D721Med (cell line): ENCODE measurements at regions not wholly inside any gene's neighbourhood (a gene's known extent, or its start where the extent isn't known, plus 50 kb on each side); places are given as distances from the start of the nearest gene placed in this dataset.

Source experiments
- DNase-seq: peaks from one replicate; pipeline ENCODE4 v3.0.0; 2011; ENCODE audit warnings: low spot score; ENCODE audit not compliant: insufficient read length
- FAIRE-seq: peaks from 2 replicates; lab custom pipeline; 2011; peaks lifted over from hg19 to GRCh38; lab: Jason Lieb, UNC
- TF ChIP-seq, protein P1 (sequence below): IDR thresholded peaks from 2 replicates; pipeline ENCODE4 v1.5.1; 2012; ENCODE audit warnings: mild to moderate bottlenecking, control low read depth; ENCODE audit not compliant: insufficient read depth; ENCODE audit errors: missing control alignments

- DNase-seq (no peak), FAIRE-seq (no peak)
- TF ChIP-seq, protein P1, sequence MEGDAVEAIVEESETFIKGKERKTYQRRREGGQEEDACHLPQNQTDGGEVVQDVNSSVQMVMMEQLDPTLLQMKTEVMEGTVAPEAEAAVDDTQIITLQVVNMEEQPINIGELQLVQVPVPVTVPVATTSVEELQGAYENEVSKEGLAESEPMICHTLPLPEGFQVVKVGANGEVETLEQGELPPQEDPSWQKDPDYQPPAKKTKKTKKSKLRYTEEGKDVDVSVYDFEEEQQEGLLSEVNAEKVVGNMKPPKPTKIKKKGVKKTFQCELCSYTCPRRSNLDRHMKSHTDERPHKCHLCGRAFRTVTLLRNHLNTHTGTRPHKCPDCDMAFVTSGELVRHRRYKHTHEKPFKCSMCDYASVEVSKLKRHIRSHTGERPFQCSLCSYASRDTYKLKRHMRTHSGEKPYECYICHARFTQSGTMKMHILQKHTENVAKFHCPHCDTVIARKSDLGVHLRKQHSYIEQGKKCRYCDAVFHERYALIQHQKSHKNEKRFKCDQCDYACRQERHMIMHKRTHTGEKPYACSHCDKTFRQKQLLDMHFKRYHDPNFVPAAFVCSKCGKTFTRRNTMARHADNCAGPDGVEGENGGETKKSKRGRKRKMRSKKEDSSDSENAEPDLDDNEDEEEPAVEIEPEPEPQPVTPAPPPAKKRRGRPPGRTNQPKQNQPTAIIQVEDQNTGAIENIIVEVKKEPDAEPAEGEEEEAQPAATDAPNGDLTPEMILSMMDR, result no peak
Observed at GRCh38 chr7:155229548-155230168, 68.0 kb upstream of the INSIG1 start.

DNA sequence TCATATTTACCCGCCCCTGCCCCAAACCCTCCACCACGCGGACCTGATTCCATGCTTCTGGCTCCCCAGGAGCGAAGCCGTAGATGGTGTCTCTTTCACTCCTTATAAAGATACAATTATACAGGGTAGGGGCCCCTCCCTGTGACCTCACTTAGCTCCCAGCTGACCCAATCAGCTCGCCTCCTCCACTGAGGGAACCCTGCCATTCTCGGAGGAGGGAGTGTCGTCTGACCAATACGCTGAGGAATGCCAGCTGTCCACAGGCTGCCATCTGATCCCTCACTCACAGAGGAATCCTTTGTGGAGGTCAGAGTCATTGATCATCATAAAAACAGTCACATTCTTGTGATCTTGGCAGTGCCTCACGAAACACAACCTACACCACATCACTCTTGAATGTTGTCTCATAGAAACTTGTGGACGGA, 67.5 kb upstream of the INSIG1 start:
- no peak for FAIRE-seq
- no peak for DNase-seq
- TF ChIP-seq, protein P1, result no peak

DNA sequence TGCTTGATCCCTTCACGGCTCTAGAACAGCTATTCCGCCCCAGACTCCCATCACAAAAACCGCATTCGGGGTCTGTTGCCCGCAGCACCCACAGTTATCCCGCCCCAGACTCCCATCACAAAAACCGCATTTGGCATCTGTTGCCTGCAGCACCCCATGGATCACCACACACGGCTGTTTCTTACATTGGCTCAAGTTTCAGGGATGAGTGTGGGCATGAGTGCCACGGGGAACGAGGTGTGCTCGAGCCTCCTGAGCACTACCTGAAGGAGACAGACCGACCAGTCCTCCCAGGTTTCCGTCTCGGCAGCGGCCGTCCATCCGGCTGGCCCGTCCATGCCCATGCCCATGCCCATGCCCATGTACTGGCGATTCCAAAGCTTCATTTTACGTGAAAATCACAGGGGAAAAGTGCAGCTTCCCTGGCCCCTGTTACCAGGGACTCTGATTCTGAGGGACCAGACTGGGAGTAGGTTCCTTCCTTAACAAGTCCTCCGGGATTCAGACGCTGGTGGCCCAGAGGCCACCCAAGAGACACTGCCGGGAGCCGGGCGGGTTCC, 66.4 kb upstream of the INSIG1 start:
- DNase-seq (no peak), FAIRE-seq (no peak)
- TF ChIP-seq, protein P1, result no peak

- DNase-seq, result no peak
- TF ChIP-seq, protein P1, result no peak
- FAIRE-seq, result no peak
Observed at GRCh38 chr7:155231941-155232340, 65.7 kb upstream of the INSIG1 start.

DNA sequence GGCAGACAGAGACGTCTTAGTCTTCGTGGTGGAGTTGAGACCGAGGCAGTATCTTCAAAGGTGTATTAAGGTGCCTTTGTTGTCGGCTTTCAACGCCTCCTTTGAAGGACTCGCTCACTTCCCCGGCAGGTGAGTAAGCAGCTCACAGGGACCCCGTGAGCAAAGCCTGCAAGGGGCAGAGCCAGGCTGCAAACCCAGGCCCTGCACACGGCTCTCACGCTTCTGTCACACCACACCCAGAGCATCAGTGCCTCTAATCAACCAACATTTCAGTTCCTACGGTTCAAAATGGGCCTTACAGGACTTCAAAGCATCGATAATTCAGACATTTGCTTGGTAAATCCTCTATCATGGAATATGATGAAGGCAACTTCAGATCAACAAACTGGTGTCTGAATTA, 64.8 kb upstream of the INSIG1 start:
- no peak for FAIRE-seq
- TF ChIP-seq, protein P1, result no peak
- no peak for DNase-seq

DNA sequence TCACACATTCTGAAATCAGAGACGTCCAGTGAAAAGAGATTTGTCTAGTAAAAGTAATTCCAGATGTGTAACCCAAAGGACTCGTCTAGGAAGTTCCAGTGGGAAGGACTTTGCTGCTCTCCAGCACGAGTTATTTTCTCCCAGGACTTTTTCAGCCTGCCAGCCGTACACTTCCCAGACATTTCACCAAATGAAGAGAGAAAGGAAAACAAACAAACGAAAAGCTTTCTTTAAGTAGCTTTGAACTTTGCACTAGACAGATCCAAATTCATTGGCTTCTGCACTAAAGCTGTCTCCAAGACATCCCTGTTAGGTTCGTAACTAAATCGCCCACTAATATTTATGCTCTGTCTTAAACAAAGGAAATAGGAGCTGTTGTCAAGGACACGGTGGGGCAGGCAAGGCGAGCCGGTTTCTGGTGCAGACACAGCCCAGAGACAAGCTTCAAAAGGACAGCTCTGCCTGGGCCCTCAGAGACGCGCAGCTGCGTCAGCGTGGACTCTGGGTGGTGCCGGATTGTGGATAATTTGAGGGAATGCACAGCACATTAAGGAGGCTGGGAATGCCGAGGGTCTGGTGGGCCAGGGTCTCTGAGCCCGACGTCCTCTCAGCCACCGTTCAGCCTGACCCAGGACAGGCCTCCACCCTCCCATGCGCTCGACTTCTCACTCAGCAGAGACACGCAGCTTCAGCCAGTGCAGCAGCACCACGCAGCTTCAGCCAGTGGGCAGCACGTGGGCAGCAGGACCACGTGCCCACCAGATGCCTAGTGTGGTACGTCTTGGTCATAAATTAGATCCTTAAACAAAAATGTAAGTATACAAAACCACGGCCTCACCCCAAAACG, 64.1 kb upstream of the INSIG1 start:
- no peak for DNase-seq
- FAIRE-seq, result no peak
- TF ChIP-seq, protein P1, result no peak
